Panc1 (cell line): ENCODE measurements at regions not wholly inside any gene's neighbourhood (a gene's known extent, or its start where the extent isn't known, plus 50 kb on each side); places are given as distances from the start of the nearest gene placed in this dataset.

ENCODE experiments used
- ATAC-seq: fragments of 200-7000 bp; cut with Tn5 transposase; 2 replicates; pipeline ENCODE4 v1.9.1; 2020; ENCODE audit warnings: mild to moderate bottlenecking, moderate library complexity
- BruUV-seq: library from RNA; stranded (reverse); fragments of 400-500 nt; replicated peaks from 2 replicates; lab custom pipeline; 2021; lab: Mats Ljungman, UMichigan
- CTCF ChIA-PET: fragments of 300-600 bp; sonication (Branson Sonifier 250); formaldehyde crosslinking; loops from one replicate; lab custom pipeline; 2022; ENCODE audit warnings: antibody characterized with exemption; lab: Charles Lee
- POLR2A ChIA-PET: fragments of 300-600 bp; sonication (Branson Sonifier 250); formaldehyde crosslinking; loops from one replicate; lab custom pipeline; 2022; ENCODE audit warnings: antibody characterized with exemption; lab: Charles Lee
- DNase-seq: peaks from one replicate; pipeline ENCODE4 v3.0.0-alpha.2; 2010; ENCODE audit warnings: low read depth, low spot score
- H3K27ac ChIP-seq: 2 replicates; pipeline ENCODE4 v1.5.1; 2011; ENCODE audit warnings: mild to moderate bottlenecking, low read length, inconsistent platforms
- H3K27me3 ChIP-seq: fragments of 200-500 bp; sonication (Bioruptor generic); 2 replicates; pipeline ENCODE4 v1.6.0; 2014; ENCODE audit warnings: low read length, inconsistent platforms; ENCODE audit not compliant: control insufficient read depth, insufficient read depth
- H3K36me3 ChIP-seq: fragments of 200-500 bp; sonication (Bioruptor generic); 2 replicates; pipeline ENCODE4 v1.5.1; 2014; ENCODE audit warnings: inconsistent platforms, mild to moderate bottlenecking, low read length, moderate library complexity; ENCODE audit not compliant: control insufficient read depth, insufficient read depth
- H3K4me1 ChIP-seq: 2 replicates; pipeline ENCODE4 v1.5.1; 2011; ENCODE audit warnings: inconsistent platforms, mild to moderate bottlenecking, low read length, moderate library complexity; ENCODE audit not compliant: control insufficient read depth, insufficient read depth
- H3K4me3 ChIP-seq, 2 experiments: 2 replicates each; pipeline ENCODE4 v1.5.1; 2011 to 2012; ENCODE audit warnings: low read depth in 2 of 2, low read length in 2 of 2, mild to moderate bottlenecking in 2 of 2, inconsistent platforms in 1 of 2, moderate library complexity in 1 of 2
- H3K9me3 ChIP-seq: fragments of 200-500 bp; sonication (Bioruptor generic); 2 replicates; pipeline ENCODE4 v1.5.1; 2014; ENCODE audit warnings: low read depth, mild to moderate bottlenecking, inconsistent platforms, low read length, moderate library complexity; ENCODE audit not compliant: control insufficient read depth, insufficient read depth
- CTCF ChIP-seq: fragments of 450-650 bp; IDR thresholded peaks from 2 replicates; pipeline ENCODE4 v1.5.1; 2017; ENCODE audit warnings: mild to moderate bottlenecking
- POLR2AphosphoS5 ChIP-seq: IDR thresholded peaks from 2 replicates; pipeline ENCODE4 v1.6.1; 2012; ENCODE audit warnings: mild to moderate bottlenecking, low read depth, low read length, moderate library complexity
- REST ChIP-seq, 2 experiments: IDR thresholded peaks; 2 replicates each; pipeline ENCODE4 v1.6.1; 2011 to 2012; ENCODE audit warnings: low read depth in 2 of 2, control low read depth in 1 of 2, low read length in 1 of 2, mild to moderate bottlenecking in 1 of 2, moderate library complexity in 1 of 2; ENCODE audit not compliant: insufficient read depth in 1 of 2
- SIN3A ChIP-seq: IDR thresholded peaks from 2 replicates; pipeline ENCODE4 v1.6.1; 2012; ENCODE audit warnings: low read depth, mild to moderate bottlenecking, low read length, moderate library complexity, borderline replicate concordance; ENCODE audit not compliant: insufficient read depth
- TCF7L2 ChIP-seq: IDR thresholded peaks from 2 replicates; pipeline ENCODE4 v1.6.1; 2011; ENCODE audit warnings: mild to moderate bottlenecking, low read depth, low read length, inconsistent platforms
- in situ Hi-C: cut with HindIII; loops from 2 replicates; pipeline ENCODE4 v1.10.0; 2016; ENCODE audit warnings: low sequenced_read_pairs, low pct_unique_long_range_greater_than_20kb
- intact Hi-C: fragments of 100-400 bp; cut with micrococcal nuclease; formaldehyde crosslinking; loops from one replicate; pipeline ENCODE4 v1.10.0; 2022; ENCODE audit not compliant: unreplicated experiment

- H3K9me3 ChIP-seq: 0 out of 2 replicates have a peak, but pooled peaks cover 3% of the 10 kb centered on the region
- H3K27me3 ChIP-seq: no peaks in the 10 kb centered on the region
- ATAC-seq (no peak), DNase-seq (no peak)
- no peaks in the 10 kb centered on the region for H3K4me1 ChIP-seq
- H3K36me3 ChIP-seq: no peaks in the 10 kb centered on the region
- no peak overlapping the region for H3K27ac ChIP-seq
- POLR2A ChIA-PET: no interaction called here
- TF ChIP-seq SIN3A (no peak), REST (IDR thresholded peaks at IDR 0.05; ENCODE audit: insufficient read depth in 1 of 2, low read depth in 2 of 2, low read length in 1 of 2) (no peak), POLR2AphosphoS5 (no peak), TCF7L2 (no peak), CTCF (no peak)
- BruUV-seq: no TSS peak
- in situ Hi-C loops (no loop called here), intact Hi-C loops (no loop called here)
- no peak overlapping the region for H3K4me3 ChIP-seq
- CTCF ChIA-PET: no interaction called here
These were observed 150.8 kb upstream of the ANO5 start for GRCh38 chr11:22042081-22042480.

GRCh38 chr11:22044126-22044525 lies 148.8 kb upstream of the ANO5 start:
- ChIA-PET POLR2A (no interaction called here), CTCF (no interaction called here)
- no peaks in the 10 kb centered on the region for H3K36me3 ChIP-seq
- no peak for ATAC-seq
- intact Hi-C loops: no loop called here
- TF ChIP-seq CTCF (no peak), POLR2AphosphoS5 (no peak), REST (IDR thresholded peaks at IDR 0.05; ENCODE audit: insufficient read depth in 1 of 2, low read depth in 2 of 2, low read length in 1 of 2) (no peak), SIN3A (no peak), TCF7L2 (no peak)
- no peaks in the 10 kb centered on the region for H3K27me3 ChIP-seq
- H3K9me3 ChIP-seq: 0 out of 2 replicates have a peak, but pooled peaks cover 3% of the 10 kb centered on the region
- no TSS peak for BruUV-seq
- no peak overlapping the region for H3K4me3 ChIP-seq
- in situ Hi-C loops: no loop called here
- H3K27ac ChIP-seq: no peak overlapping the region
- H3K4me1 ChIP-seq: no peaks in the 10 kb centered on the region
- no peak for DNase-seq
